ENCODE measurements at regions not wholly inside any gene's neighbourhood (a gene's known extent, or its start where the extent isn't known, plus 50 kb on each side); places are given as distances from the start of the nearest gene placed in this dataset.
A peak's percentile ranks its signal among the peaks of the same experiment; 100 is the strongest.
"Not testable (repeated sequence)": the region's sequence is repeated elsewhere in the genome, so short reads cannot be mapped to it uniquely, and the experiment has no call there.

DNA sequence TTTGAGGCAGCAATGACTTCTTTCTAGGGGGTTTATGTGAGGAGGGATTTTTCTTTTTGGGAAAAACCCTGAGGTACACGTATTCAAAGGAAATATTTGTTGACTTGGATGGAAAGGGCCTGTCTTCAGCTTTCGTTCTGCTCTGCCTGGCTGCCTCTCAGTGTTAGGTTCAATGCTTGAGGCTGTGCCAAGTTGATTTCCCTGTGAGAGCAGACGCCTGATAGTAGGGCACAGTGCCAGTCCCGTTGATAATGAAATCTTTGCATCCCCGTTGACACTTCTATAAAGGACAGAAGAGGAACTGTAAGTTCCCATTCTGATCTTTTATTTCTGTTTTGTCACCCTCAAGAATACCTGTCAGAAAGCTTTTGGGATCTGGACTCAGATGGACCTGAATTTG lies 191.1 kb downstream of the NPIPA7 start:
- H3K27ac Mint-ChIP-seq; H3K4me1 Mint-ChIP-seq; DNase-seq (ENCODE audit: low spot score); H3K4me3 Mint-ChIP-seq; POLR2A ChIA-PET; H3K27me3 Mint-ChIP-seq (ENCODE audit: low read depth); H3K36me3 Mint-ChIP-seq; H3K9me3 Mint-ChIP-seq; ATAC-seq; CTCF ChIA-PET: not testable (repeated sequence)

DNA sequence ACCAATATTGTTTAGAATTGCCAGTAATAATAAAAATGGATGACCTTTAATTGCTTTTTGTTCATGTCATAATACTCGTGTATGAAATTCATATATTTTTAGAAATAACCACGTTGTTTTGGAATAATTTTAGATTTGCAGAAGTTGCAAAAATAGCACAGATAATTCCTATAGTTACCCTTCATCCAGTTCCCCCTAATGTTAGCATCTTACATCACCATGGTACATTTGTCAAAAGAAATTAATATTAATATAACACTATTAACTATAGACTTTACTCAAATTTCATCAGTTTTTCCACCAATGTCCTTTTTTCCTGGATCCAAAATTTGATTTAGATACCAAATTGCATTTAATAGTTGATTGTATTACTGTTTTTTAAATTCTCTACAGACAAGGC lies 191.9 kb downstream of the NPIPA7 start:
- H3K9me3 Mint-ChIP-seq; POLR2A ChIA-PET; CTCF ChIA-PET; H3K27me3 Mint-ChIP-seq (ENCODE audit: low read depth); H3K4me1 Mint-ChIP-seq; H3K4me3 Mint-ChIP-seq; H3K36me3 Mint-ChIP-seq; H3K27ac Mint-ChIP-seq; DNase-seq (ENCODE audit: low spot score); ATAC-seq: not testable (repeated sequence)

DNA sequence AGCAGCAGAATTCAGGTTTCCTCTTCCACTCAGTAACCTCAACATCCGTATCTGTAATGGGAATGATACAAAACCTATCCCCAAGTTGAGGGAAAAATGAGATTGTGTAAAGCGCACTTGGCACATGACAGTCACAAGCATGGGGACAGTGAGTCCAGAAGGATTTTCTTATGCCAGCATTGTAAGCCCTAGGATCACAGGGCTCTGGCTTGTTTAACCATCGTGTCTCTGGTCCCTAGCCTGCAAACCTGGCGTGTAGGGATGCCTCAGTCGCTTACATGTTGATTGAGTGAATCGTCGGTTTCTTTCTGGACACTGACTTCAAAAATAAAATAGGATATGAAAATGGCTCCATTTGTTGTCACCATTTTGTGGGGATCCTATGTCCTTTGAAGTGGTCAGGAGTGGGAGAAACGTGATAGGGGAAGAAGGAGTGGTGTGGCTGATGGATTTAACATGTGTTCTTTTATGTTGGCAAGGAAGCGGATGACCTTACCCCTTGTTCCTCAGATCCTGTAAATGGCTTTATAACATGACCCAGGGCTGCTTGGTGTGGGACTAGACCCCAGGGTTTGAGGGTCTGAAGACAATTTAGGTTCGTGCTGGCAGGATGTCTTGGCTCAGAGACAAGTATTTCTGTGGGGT lies 193.3 kb downstream of the NPIPA7 start:
- DNase-seq (ENCODE audit: low spot score); H3K27me3 Mint-ChIP-seq (ENCODE audit: low read depth); H3K9me3 Mint-ChIP-seq; H3K4me3 Mint-ChIP-seq; POLR2A ChIA-PET; ATAC-seq; H3K4me1 Mint-ChIP-seq; H3K36me3 Mint-ChIP-seq; CTCF ChIA-PET; H3K27ac Mint-ChIP-seq: not testable (repeated sequence)

DNA sequence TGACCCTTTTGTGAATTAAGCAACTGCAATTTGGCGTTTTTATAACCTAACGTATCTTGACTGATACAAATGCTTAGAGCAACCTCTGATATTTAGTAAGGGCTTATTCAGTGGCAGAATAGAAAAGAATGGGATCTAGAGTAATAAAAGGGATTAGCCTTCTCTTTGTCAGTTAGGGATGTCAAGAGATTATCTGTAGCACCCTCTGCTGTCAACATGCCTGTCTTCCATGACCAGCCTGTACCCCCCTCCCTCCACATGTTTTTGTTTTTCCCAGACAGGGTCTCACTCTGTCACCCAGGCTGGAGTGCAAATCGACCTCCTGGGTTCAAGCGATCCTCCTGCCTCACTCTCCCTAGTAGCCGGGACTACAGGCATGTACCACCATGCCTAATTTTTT lies 198.1 kb downstream of the NPIPA7 start:
- H3K4me1 Mint-ChIP-seq; H3K9me3 Mint-ChIP-seq; H3K4me3 Mint-ChIP-seq; CTCF ChIA-PET; DNase-seq (ENCODE audit: low spot score); H3K27ac Mint-ChIP-seq; H3K27me3 Mint-ChIP-seq (ENCODE audit: low read depth); POLR2A ChIA-PET; H3K36me3 Mint-ChIP-seq: not testable (repeated sequence)
- ATAC-seq: 0 out of 2 replicates have a peak, but pooled peaks have one; percentile 24

- no peaks in the 10 kb centered on the region for H3K4me1 Mint-ChIP-seq
- ChIA-PET CTCF (no interaction called here), POLR2A (no interaction called here)
- no peak for DNase-seq (ENCODE audit: low spot score)
- TF ChIP-seq NFATC4 (CRISPR knock-in tag; IDR thresholded peaks at IDR 0.05) (no peak), E2F1 (CRISPR knock-in tag; IDR thresholded peaks at IDR 0.05) (no peak), MLX (CRISPR knock-in tag; IDR thresholded peaks at IDR 0.05) (no peak), JAZF1 (CRISPR knock-in tag; IDR thresholded peaks at IDR 0.05) (no peak), ZNF219 (CRISPR knock-in tag; IDR thresholded peaks at IDR 0.05; ENCODE audit: borderline replicate concordance) (no peak), SMAD4 (CRISPR knock-in tag; IDR thresholded peaks at IDR 0.05) (no peak), NR3C1 (CRISPR knock-in tag; conservative IDR thresholded peaks at IDR 0.05; ENCODE audit: low read depth) (no peak), RORB (CRISPR knock-in tag; IDR thresholded peaks at IDR 0.05) (no peak), FOXP1 (CRISPR knock-in tag; IDR thresholded peaks at IDR 0.05; ENCODE audit: borderline replicate concordance) (no peak)
- TF ChIP-seq, protein P1, sequence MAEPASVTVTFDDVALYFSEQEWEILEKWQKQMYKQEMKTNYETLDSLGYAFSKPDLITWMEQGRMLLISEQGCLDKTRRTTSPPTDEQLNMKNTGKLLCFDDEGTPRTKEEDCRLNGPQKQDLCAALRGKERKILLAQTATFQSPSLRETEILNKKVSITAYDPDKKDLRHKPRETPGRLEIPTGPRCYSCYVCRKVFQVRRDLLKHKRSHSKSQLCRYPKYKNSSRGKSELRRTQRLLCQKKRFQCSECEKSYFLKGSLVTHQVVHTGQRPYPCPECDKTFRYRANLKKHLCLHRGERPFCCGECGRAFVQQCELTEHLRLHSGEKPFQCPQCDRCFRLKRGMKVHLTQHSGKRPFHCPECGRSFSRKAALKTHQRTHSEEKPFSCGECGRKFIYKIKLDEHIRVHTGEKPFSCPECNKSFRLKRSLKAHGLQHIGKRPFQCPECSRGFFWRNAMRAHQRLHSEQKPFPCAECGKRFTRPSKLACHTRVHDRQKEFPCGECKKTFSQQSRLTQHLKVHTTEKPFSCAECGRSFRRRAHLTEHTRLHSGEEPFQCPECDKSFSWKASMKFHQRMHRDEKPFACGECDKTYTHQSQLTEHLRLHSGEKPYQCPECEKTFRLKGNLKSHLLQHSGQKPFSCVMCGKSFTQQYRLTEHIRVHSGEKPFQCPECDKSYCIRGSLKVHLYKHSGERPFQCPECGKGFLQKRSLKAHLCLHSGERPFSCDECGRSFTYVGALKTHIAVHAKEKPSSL (CRISPR knock-in tag; conservative IDR thresholded peaks at IDR 0.05): no peak
- H3K4me3 Mint-ChIP-seq: no peak overlapping the region
- 0 out of 2 replicates have a peak, but pooled peaks cover 3% of the 10 kb centered on the region for H3K36me3 Mint-ChIP-seq
- ATAC-seq: no peak
- peaks cover 6% of the 10 kb centered on the region for H3K9me3 Mint-ChIP-seq
- H3K27ac Mint-ChIP-seq: no peak overlapping the region
- H3K27me3 Mint-ChIP-seq (ENCODE audit: low read depth): no peaks in the 10 kb centered on the region
These were observed 199.8 kb downstream of the NPIPA7 start for GRCh38 chr16:16578701-16579100.

- H3K4me3 Mint-ChIP-seq; CTCF ChIA-PET; ATAC-seq; H3K36me3 Mint-ChIP-seq; POLR2A ChIA-PET; H3K27me3 Mint-ChIP-seq (ENCODE audit: low read depth); H3K27ac Mint-ChIP-seq; DNase-seq (ENCODE audit: low spot score); H3K4me1 Mint-ChIP-seq; H3K9me3 Mint-ChIP-seq: not testable (repeated sequence)
These were observed 204.0 kb downstream of the NPIPA7 start for GRCh38 chr16:16582916-16583315.

DNA sequence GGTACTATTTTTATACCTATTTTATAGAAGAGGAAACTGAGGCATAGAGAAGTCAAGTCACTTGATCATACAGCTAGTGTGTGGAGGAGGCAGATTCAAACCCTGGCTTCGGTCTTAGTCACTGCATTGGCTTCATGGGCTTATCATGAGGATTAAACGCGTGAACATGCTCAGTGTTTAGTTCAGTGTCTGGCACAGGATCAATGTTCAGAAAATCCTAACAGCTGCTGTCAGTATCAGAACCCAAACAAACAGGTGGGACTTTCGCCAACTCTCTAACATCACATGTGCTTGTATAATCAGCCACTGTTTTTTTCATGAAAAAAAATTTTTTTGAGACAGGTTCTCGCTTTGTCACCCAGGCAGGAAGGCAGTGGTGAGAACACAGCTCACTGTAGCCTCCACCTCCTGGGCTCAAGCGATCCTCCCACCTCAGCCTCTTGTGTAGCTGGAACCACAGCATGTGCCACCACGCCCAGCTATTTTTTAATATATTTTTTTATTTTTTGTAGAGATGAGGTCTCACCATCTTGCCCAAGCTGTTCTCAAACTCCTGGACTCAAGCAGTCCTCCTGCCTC lies 207.2 kb downstream of the NPIPA7 start:
- POLR2A ChIA-PET, H3K36me3 Mint-ChIP-seq, ATAC-seq: not testable (repeated sequence)

DNA sequence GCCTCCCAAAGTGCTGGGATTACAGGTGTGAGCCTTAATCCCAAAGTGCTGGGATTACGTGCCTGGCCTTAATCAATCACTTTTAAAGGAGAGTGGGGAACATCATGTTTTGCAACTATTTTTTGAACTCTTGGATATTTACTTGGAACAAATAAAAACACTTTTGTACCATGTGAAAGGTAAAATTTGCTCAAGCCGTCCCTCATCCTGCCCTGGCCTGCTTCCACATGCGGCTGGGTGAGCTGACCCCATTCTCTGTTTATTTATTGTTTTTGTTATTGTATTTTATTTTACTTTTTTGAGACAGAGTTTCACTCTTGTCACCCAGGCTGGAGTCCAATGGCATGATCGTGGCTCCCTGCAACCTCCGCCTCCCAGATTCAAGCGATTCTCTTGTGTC lies 208.0 kb downstream of the NPIPA7 start:
- ATAC-seq; CTCF ChIA-PET; DNase-seq (ENCODE audit: low spot score); H3K4me3 Mint-ChIP-seq; H3K4me1 Mint-ChIP-seq; H3K27me3 Mint-ChIP-seq (ENCODE audit: low read depth); POLR2A ChIA-PET; H3K36me3 Mint-ChIP-seq; H3K9me3 Mint-ChIP-seq; H3K27ac Mint-ChIP-seq: not testable (repeated sequence)

More for the DNA sequence above, 207.2 kb downstream of the NPIPA7 start:
- H3K27ac Mint-ChIP-seq; H3K9me3 Mint-ChIP-seq; H3K4me1 Mint-ChIP-seq; DNase-seq (ENCODE audit: low spot score); H3K27me3 Mint-ChIP-seq (ENCODE audit: low read depth); H3K4me3 Mint-ChIP-seq; CTCF ChIA-PET: not testable (repeated sequence)

DNA sequence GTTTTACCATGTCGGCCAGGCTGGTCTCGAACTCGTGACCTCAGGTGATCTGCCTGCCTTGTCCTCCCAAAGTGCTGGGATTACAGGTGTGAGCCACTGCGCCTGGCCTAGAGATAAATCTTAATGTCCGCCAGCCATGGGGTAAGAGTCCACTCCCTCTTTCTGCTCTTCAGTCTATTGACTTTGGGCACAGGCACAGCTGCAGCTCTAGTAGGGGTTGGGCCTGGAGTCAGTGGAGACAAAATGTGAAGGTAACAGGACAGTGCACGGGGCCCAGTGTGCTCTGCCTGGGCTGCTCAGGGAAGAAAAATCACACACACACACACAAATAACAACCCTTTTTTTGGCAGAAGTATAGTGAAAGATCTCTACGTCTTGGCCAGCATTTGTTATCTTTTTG lies 209.5 kb downstream of the NPIPA7 start:
- DNase-seq (ENCODE audit: low spot score); H3K27me3 Mint-ChIP-seq (ENCODE audit: low read depth); H3K27ac Mint-ChIP-seq; H3K9me3 Mint-ChIP-seq; CTCF ChIA-PET; ATAC-seq; H3K4me1 Mint-ChIP-seq; POLR2A ChIA-PET; H3K4me3 Mint-ChIP-seq; H3K36me3 Mint-ChIP-seq: not testable (repeated sequence)

Measured in WTC11 (cell line).